SK-N-DZ (cell line): ENCODE measurements at regions not wholly inside any gene's neighbourhood (a gene's known extent, or its start where the extent isn't known, plus 50 kb on each side); places are given as distances from the start of the nearest gene placed in this dataset.
"Not testable (repeated sequence)": the region's sequence is repeated elsewhere in the genome, so short reads cannot be mapped to it uniquely, and the experiment has no call there.

Source experiments
- DNase-seq: peaks from one replicate; pipeline ENCODE4 v3.0.0-alpha.2; 2015; ENCODE audit warnings: low spot score

GRCh38 chr3:48101301-48101650 is 85.1 kb upstream of the MAP4 start:
- not testable (repeated sequence) for DNase-seq

GRCh38 chr3:48092270-48092669 is 76.1 kb upstream of the MAP4 start:
- no peak for DNase-seq

DNA sequence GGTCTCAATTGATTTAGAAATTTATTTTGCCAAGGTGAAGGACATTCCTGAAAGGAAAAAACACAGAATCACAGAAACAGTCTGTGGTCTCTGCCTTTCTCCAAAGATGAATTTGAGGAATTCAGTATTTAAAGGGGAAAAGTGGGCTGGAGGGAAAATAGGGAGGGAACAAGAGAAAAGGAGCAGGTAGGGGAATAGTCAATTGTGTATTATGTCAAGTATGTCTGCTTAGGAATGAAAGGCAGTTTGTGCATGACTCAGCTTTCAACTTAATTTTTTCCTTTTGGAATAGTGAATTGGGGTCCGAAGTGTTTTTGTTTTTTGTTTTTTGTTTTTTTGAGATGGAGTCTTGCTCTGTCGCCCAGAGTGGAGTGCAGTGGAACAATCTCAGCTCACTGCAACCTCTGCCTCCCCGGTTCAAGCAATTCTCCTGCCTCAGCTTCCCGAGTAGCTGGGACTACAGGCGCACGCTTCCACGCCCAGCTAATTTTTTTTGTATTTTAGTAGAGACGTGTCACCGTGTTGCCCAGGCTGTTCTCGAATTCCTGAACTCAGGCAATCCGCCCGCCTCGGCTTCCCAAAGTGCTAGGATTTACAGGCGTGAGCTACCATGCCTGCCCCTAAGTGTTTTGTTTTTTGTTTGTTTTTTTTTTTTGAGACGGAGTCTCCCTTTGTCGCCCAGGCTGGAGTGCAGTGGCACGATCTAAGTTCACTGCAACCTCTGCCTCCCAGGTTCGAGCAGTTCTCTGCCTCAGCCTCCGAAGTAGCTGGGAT is 74.1 kb upstream of the MAP4 start:
- no peak for DNase-seq

GRCh38 chr3:48088749-48089466 is 72.7 kb upstream of the MAP4 start:
- peak; percentile 95 for DNase-seq

DNA sequence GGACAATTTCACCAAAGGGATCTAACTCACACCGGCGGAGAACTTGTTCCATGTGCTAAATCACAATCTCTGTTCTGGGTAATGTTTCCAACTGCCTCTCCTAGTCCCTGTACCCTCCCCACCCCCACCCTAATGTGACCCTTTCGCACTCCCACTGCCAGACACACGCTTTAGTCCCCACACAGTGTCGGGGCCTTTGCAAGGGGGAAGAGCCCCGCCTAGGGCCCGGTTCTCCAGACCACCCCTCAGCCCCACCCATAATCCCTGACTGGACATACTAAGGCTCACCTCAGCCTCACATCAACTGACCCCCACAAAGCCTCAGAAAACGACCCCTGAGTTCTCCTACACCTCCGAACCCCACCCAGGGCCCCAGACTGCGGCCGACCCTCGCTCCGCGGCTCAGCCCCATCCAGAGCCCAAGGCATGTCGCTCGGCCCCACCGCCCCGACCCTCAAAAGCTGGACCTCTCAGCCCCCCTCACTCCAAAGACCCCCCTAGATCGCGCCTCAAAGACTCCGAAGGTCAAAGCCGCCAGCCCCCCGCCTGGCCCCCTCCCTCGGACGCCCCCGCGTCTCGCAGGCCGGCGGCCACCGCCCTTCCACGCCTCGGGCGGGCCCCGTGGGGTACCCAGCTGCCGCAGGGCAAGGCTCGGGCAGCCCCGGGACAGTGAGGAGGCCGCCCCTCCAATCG is 72.0 kb upstream of the MAP4 start:
- DNase-seq, result peak; percentile 48

- DNase-seq, result no peak
Measured at GRCh38 chr3:48086705-48087104, 70.5 kb upstream of the MAP4 start.

- DNase-seq, result no peak
Measured at GRCh38 chr3:48084929-48085328, 68.7 kb upstream of the MAP4 start.

- no peak for DNase-seq
Measured at GRCh38 chr3:48084170-48084569, 68.0 kb upstream of the MAP4 start.

DNA sequence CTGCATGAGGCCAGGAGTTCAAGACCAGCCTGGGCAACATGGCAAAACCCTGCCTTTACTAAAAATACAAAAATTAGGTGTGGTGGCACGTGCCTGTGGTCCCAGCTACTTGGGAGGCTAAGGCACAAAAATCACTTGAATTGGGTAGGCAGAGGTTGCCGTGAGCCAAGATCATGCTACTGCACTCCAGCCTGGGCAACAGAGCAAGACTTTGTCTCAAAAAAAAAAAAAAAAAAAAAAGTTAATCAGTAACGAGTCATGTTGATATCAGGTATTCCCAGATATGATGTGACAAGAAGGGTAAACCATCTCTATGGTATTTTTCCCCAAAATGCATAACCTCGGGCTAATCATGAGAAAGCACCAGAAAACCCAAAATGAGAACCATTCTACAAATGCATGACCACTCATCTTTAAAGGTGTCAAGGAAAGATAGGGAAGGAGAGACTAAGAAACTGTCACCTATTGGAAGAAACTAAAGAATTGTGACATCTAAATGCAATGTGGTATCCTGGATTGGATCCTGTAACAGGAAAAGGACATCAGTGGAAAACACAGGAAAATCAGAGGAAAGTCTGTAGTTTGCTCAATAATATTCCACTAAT is 66.5 kb upstream of the MAP4 start:
- DNase-seq, result no peak

- no peak for DNase-seq
Measured at GRCh38 chr3:48077815-48078214, 61.6 kb upstream of the MAP4 start.

- no peak for DNase-seq
Measured at GRCh38 chr3:48070030-48070429, 53.8 kb upstream of the MAP4 start.

DNA sequence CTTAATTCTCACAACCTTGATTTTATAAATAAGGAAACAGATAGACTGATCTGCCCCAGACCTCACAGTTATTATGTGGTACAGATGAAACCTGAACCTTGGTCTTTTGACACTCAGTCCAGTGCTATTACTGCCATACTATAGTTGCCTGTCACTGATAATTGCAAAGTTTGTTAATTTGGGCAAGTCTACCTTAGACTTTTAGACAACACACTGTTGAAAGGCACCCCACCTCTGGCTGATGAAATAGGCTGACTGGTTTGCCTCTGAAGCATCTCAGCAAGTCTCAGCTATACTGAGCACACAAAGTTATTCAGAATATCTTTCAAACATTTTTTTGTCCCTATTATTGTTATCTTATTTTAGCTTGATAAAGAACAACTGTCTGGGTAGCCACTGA is 53.1 kb upstream of the MAP4 start:
- no peak for DNase-seq

DNA sequence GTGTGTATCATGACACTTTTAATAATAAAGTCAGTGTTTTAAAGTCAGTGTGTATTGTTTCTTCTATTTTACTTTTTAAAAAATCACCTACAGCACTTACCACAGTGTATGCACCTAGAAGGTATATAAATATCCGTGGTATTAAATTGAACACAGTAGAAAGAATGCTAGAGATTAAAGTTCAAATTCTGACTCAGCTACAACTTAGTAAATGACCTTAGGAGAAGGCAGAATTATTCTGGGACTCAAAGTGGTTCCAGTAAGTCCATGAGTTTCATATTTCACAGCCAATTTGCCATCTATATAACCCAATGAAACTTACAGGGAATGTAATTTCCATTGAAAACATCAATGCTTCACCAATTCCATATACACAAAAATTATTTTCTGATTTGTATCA is 52.7 kb upstream of the MAP4 start:
- no peak for DNase-seq

- not testable (repeated sequence) for DNase-seq
Measured at GRCh38 chr3:48068320-48068719, 52.1 kb upstream of the MAP4 start.

GRCh38 chr3:48067271-48067670 is 51.1 kb upstream of the MAP4 start:
- no peak for DNase-seq
